Naive thymus-derived CD8-positive, alpha-beta T cell (primary cell): ENCODE measurements at regions not wholly inside any gene's neighbourhood (a gene's known extent, or its start where the extent isn't known, plus 50 kb on each side); places are given as distances from the start of the nearest gene placed in this dataset. TPM values are rescaled to one million over a fixed set of nuclear protein-coding genes. Genes with fewer than 3 reads are reported as not detected.
"Not testable (repeated sequence)": the region's sequence is repeated elsewhere in the genome, so short reads cannot be mapped to it uniquely, and the experiment has no call there.

Experiments
- ATAC-seq, 2 donors: fragments of 150-1000 bp; cut with Tn5 transposase in 1 of 2; sonication (Bioruptor Pico), chemical (Tn5 transposase) in 1 of 2; 1 replicate in 1 of 2; 2 replicates in 1 of 2; pipeline ENCODE4 v1.10.0; 2021; ENCODE audit warnings: mild to moderate bottlenecking in 2 of 2, moderate library complexity in 2 of 2
- POLR2A ChIA-PET: fragments of 350-600 bp; sonication (Branson Sonifier 250); formaldehyde crosslinking; loops from one replicate; lab custom pipeline; 2021; ENCODE audit warnings: antibody characterized with exemption; lab: Charles Lee
- DNase-seq, 10 donors: peaks; one replicate each; pipeline versions ENCODE4 v3.0.0 to v3.0.0-alpha.2; 2020 to 2022
- H3K27ac Mint-ChIP-seq, 10 donors: one replicate each; pipeline ENCODE4 v1.8.0; 2020 to 2022; ENCODE audit warnings: mild to moderate bottlenecking in 10 of 10, mixed read lengths in 10 of 10, moderate library complexity in 4 of 10, inconsistent platforms in 1 of 10
- H3K27me3 Mint-ChIP-seq, 5 donors: one replicate each; pipeline ENCODE4 v1.8.0; 2021 to 2022; ENCODE audit warnings: mixed read lengths in 5 of 5
- H3K36me3 Mint-ChIP-seq, 3 donors: one replicate each; pipeline ENCODE4 v1.8.0; 2020 to 2022; ENCODE audit warnings: mixed read lengths in 3 of 3, mild to moderate bottlenecking in 2 of 3, inconsistent platforms in 1 of 3
- H3K4me1 Mint-ChIP-seq, 4 donors: one replicate each; pipeline ENCODE4 v1.8.0; 2021 to 2022; ENCODE audit warnings: mixed read lengths in 4 of 4
- H3K4me3 Mint-ChIP-seq, 10 donors: one replicate each; pipeline ENCODE4 v1.8.0; 2020 to 2022; ENCODE audit warnings: mild to moderate bottlenecking in 10 of 10, mixed read lengths in 10 of 10, moderate library complexity in 6 of 10, inconsistent platforms in 1 of 10
- H3K9me3 Mint-ChIP-seq, 9 donors: one replicate each; pipeline ENCODE4 v1.8.0; 2020 to 2022; ENCODE audit warnings: mixed read lengths in 9 of 9, mild to moderate bottlenecking in 3 of 9, inconsistent platforms in 1 of 9, moderate library complexity in 1 of 9
- microRNA-seq: library from miRNA; unstranded; fragments of <30 nt; microRNA quantifications from one replicate; pipeline ENCODE4 v1.2.0, GENCODE V29; 2022; ENCODE audit warnings: borderline microRNAs expressed

DNA sequence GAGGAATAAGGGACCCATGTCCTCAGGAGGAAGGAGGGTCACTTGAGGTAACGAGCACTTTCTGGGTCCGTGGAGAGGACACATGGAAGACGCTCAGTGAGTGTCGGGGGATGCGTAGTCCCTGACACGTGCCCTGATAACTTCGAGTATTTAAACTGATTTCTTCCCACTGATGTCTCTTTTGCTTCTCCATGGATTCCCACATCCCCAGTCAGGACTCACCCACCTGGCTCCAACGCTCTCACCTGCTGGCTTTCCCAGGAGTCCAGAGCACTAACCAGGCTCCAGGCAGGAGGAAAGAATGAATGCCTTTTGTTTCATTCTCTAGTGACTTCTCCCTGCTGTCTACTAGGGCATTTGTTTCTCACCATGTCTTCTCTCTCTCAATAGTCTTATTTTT is 81.2 kb upstream of the NBPF11 start:
- H3K36me3 Mint-ChIP-seq, POLR2A ChIA-PET, H3K9me3 Mint-ChIP-seq, H3K27me3 Mint-ChIP-seq, ATAC-seq, H3K27ac Mint-ChIP-seq, H3K4me3 Mint-ChIP-seq, H3K4me1 Mint-ChIP-seq, DNase-seq: not testable (repeated sequence)

DNA sequence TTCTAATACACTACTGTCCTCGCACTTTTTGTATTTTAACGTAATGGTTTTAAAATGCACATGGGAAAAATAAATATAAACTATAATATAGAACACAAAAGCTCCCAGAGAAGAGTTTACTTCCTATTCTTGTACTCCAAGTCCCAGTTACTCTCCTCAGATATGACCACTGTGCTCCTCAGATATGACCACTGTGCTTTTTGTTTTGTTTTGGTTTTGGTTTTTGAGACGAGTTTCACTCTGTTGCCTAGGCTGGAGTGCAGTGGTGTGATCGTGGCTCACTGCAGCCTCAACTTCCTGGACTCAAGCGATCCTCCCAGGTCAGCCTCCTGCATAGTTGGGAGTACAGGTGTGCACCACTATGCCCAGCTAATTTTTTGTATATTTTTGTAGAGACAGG is 76.8 kb upstream of the NBPF11 start:
- H3K9me3 Mint-ChIP-seq, H3K36me3 Mint-ChIP-seq, H3K27ac Mint-ChIP-seq, H3K4me1 Mint-ChIP-seq, POLR2A ChIA-PET, ATAC-seq, H3K27me3 Mint-ChIP-seq, H3K4me3 Mint-ChIP-seq, DNase-seq: not testable (repeated sequence)

DNA sequence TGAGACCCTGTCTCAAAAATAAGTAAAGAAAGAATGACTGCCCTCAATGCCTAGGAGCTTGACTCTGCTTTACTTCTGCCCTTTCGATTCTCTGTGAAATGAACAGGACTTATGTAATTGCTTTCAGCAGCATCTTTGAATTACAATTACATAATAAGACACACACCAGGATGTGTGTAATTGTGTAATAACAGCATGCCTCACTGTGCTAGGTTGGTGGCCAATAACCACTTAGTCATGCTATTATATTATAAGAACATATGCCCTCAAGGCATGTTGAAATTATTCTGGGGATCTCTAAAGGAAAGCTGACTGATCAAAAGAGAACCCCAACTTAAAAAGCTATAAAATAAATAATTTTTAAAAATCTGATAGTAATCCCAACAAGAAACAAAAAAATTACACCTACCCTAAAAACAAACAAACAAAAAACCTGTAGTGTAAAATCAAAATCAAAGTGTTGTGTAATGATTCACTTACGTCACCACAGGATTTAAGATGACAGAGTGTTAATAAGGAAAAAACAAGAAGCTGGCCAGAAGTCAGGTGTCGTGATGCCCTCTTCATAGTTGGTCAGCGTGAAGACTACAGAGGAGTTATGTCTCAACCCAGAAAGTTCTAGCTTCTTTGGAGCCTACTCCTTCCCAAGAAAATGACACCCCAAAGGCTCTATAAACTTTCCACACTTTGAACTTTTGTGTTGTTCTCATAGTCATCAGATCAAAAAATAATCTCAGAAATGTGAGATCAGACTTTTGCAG is 70.5 kb upstream of the NBPF11 start:
- POLR2A ChIA-PET, H3K4me1 Mint-ChIP-seq, H3K4me3 Mint-ChIP-seq, H3K27ac Mint-ChIP-seq, H3K9me3 Mint-ChIP-seq, DNase-seq, ATAC-seq, H3K27me3 Mint-ChIP-seq, H3K36me3 Mint-ChIP-seq: not testable (repeated sequence)

DNA sequence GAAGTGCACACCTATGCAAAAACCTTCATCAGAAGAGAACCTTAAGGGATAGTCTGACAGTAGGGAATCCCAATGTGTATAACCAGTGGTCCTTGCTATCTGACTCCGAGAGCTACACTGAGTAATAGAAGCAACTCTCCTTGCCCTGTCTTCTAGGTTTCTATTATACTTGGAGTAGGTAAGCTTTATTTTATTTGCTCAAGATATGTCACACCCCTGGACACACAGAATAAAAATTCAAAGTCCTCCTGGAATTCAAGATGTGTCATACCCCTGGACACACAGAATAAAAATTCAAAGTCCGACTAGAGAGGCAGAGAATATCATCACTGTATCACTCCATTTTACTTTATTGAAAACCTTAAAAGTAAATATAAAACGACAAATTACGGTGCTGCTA is 69.5 kb upstream of the NBPF11 start:
- H3K27ac Mint-ChIP-seq, ATAC-seq, H3K4me3 Mint-ChIP-seq, H3K4me1 Mint-ChIP-seq, H3K27me3 Mint-ChIP-seq, H3K36me3 Mint-ChIP-seq, H3K9me3 Mint-ChIP-seq, DNase-seq, POLR2A ChIA-PET: not testable (repeated sequence)

DNA sequence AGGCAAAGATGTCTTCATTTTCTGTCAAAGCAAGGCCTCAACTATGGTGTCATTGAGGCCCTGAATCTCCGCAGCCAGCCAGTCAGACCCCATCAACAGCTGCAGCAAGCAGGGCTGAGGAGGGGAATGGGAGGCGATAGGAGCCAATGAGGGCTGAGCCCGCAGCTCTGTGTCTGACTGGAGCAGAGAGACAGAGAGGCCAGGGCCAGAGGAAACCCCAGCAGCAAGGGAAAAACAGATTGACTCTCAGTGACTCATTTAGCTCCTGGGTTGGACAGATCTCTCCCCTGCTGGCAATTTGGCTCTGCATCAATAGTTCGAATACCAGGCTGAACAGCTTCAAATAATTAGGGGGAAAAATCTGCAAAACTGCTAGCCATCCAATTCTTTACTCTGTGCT is 67.1 kb upstream of the NBPF11 start:
- H3K27me3 Mint-ChIP-seq, ATAC-seq, POLR2A ChIA-PET, H3K4me1 Mint-ChIP-seq, H3K4me3 Mint-ChIP-seq, H3K36me3 Mint-ChIP-seq, DNase-seq, H3K9me3 Mint-ChIP-seq, H3K27ac Mint-ChIP-seq: not testable (repeated sequence)

DNA sequence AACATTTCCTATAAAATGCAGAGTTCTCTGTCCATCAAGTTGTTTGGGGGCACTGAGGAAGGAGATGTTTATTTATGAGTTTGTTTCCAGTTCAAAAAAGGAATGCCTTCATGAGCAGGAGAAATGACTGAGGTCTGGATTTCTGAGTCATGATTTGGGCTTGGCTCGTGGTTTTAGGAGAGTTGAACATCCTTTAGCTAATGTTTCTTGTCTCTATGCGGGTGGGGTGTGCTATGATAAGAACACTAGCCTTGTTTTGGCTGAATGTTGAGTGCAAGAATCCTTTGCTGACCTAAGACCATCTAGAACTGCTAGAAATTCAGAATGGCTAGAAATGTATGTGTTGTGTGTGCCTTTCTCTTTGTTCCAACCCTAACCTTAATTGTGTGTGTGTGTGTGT is 59.1 kb upstream of the NBPF11 start:
- H3K4me3 Mint-ChIP-seq, ATAC-seq, POLR2A ChIA-PET, H3K36me3 Mint-ChIP-seq, H3K27ac Mint-ChIP-seq, H3K9me3 Mint-ChIP-seq, H3K4me1 Mint-ChIP-seq, DNase-seq, H3K27me3 Mint-ChIP-seq: not testable (repeated sequence)

DNA sequence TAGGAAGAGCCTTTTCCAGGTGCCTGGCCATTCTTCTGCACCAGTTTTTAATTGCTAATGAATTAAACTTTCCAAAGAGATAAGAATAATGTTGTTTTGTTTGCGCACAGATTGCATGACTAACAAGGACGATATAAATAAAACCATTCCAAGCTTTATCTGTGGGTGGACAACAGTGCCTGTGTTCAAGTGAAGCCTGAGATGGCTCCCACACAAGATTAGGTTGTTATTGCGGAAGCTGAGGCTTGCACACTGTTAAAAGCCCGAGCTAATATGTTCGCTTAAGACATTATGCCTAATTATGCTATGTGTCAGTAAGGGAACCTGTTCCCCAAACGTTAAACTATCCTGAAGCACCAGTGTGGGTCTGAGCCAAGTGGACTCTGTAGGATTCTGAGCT is 58.5 kb upstream of the NBPF11 start:
- H3K27me3 Mint-ChIP-seq, POLR2A ChIA-PET: not testable (repeated sequence)

DNA sequence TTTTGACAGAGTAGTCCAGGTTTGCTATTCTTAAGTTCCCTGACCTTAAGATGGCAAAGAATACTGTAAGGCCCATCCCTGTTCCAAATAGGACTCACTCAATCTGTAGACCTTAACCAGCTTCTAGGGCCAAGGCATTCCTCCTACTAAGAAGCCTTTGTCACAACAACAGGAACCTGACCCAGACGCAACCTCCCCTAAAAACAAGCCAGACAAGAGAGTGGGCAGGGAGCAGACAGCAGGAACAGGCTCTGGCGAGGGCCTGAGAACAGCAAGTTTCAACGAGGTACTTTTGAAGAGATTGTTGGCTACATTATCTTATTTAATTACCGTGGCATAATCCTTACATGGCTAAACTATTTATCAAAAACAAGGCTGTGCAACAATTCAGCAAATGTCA is 58.1 kb upstream of the NBPF11 start:
- H3K27ac Mint-ChIP-seq, POLR2A ChIA-PET, DNase-seq, H3K9me3 Mint-ChIP-seq, H3K27me3 Mint-ChIP-seq, ATAC-seq, H3K4me1 Mint-ChIP-seq, H3K4me3 Mint-ChIP-seq, H3K36me3 Mint-ChIP-seq: not testable (repeated sequence)

More for the DNA sequence above, 58.5 kb upstream of the NBPF11 start:
- H3K4me3 Mint-ChIP-seq, H3K9me3 Mint-ChIP-seq, ATAC-seq, H3K36me3 Mint-ChIP-seq, DNase-seq, H3K4me1 Mint-ChIP-seq, H3K27ac Mint-ChIP-seq: not testable (repeated sequence)

DNA sequence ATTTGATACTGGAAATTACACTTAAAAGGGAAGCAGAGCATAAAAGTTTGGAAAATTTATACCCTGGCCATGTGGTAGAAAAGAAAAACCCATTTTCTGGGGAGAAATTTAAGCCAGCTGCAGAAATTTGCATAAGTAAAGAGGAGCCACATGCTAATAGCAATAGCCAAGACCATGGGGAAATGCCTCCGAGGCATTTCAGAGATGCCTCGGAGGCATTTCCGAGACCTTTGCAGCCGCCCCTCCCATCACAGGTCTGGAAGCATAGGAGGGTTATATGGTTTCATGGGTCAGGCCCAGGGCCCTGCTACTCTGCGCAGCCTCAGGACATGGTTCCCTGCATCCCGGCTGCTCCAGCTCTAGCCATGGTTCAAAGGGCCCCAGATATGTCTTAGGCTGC is 49.9 kb upstream of the NBPF11 start:
- H3K4me3 Mint-ChIP-seq, result not testable (repeated sequence)

More for the DNA sequence above, 49.9 kb upstream of the NBPF11 start:
- H3K36me3 Mint-ChIP-seq, POLR2A ChIA-PET, H3K9me3 Mint-ChIP-seq, H3K4me1 Mint-ChIP-seq, H3K27me3 Mint-ChIP-seq, DNase-seq, ATAC-seq, H3K27ac Mint-ChIP-seq: not testable (repeated sequence)

Small RNA genes in the stretch of these regions (microRNA-seq; reads per million reads assigned to microRNA genes)
- gene MIR5087 (not detected), gene MIR6077 (not detected)
